H1 (cell line): ENCODE measurements at regions not wholly inside any gene's neighbourhood (a gene's known extent, or its start where the extent isn't known, plus 50 kb on each side); places are given as distances from the start of the nearest gene placed in this dataset.

Source experiments
- PHF8 ChIP-seq: fragments of 200-600 bp; sonication (generic); conservative IDR thresholded peaks from 2 replicates; pipeline ENCODE4 v1.7.1; 2012; ENCODE audit warnings: low read depth, mild to moderate bottlenecking, inconsistent platforms, low read length, moderate library complexity
- TF ChIP-seq, protein P1 (sequence below): IDR thresholded peaks from 2 replicates; pipeline ENCODE4 v1.6.1; 2011; ENCODE audit warnings: low read depth, mild to moderate bottlenecking, low read length; ENCODE audit not compliant: insufficient read depth
- TF ChIP-seq, protein P2 (sequence below), 3 experiments: IDR thresholded peaks; 1 replicate in 2 of 3; 2 replicates in 1 of 3; pipeline versions ENCODE4 v1.5.1 to v1.6.1; 2011; ENCODE audit warnings: low read length in 3 of 3, mild to moderate bottlenecking in 3 of 3, inconsistent platforms in 2 of 3, low read depth in 1 of 3, moderate library complexity in 1 of 3; ENCODE audit not compliant: insufficient read depth in 1 of 3; ENCODE audit errors: control extremely low read depth in 1 of 3

DNA sequence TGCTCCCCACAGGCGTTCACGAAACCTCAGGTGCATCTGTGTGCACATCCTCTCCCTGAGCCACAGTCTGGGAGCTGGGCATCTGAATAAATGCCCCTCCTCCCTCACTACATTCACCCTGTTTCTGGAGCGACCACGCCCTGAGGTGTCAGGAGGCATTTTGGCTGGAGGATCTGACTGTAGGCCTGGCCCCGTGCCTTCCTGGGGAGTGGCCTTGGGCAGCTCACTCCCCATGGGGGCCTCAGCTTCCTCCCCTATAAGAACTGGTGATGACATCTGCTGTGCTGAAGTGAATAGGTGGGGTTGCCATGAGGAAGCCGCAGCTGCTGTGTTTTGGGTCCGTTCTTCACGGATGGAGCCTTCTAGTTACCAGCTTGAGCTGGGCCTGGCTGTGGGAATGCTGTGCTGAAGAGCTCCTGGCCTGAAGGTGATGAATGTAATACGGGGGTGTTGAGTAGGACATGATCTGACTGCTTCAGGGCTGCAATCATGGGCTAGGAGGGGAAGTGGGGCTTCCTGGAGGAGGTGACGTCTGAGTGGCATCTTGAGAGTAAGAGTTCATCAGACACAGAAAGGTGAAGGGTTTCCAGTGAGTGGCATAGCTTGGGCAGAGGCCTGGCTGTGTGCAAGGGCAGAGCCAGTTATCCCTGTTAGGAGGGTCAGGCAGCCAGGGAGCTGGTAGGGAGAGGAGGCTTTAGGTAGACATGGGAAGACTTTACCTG, 58.2 kb downstream of the GLI2 start:
- TF ChIP-seq PHF8: no peak
- TF ChIP-seq, protein P1, sequence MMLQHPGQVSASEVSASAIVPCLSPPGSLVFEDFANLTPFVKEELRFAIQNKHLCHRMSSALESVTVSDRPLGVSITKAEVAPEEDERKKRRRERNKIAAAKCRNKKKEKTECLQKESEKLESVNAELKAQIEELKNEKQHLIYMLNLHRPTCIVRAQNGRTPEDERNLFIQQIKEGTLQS: no peak
- TF ChIP-seq, protein P2, sequence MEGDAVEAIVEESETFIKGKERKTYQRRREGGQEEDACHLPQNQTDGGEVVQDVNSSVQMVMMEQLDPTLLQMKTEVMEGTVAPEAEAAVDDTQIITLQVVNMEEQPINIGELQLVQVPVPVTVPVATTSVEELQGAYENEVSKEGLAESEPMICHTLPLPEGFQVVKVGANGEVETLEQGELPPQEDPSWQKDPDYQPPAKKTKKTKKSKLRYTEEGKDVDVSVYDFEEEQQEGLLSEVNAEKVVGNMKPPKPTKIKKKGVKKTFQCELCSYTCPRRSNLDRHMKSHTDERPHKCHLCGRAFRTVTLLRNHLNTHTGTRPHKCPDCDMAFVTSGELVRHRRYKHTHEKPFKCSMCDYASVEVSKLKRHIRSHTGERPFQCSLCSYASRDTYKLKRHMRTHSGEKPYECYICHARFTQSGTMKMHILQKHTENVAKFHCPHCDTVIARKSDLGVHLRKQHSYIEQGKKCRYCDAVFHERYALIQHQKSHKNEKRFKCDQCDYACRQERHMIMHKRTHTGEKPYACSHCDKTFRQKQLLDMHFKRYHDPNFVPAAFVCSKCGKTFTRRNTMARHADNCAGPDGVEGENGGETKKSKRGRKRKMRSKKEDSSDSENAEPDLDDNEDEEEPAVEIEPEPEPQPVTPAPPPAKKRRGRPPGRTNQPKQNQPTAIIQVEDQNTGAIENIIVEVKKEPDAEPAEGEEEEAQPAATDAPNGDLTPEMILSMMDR (IDR thresholded peaks at IDR 0.05; ENCODE audit: control extremely low read depth in 1 of 3, insufficient read depth in 1 of 3, low read depth in 1 of 3, low read length in 3 of 3): no peak
